ENCODE measurements at regions not wholly inside any gene's neighbourhood (a gene's known extent, or its start where the extent isn't known, plus 50 kb on each side); places are given as distances from the start of the nearest gene placed in this dataset.
"Not testable (repeated sequence)": the region's sequence is repeated elsewhere in the genome, so short reads cannot be mapped to it uniquely, and the experiment has no call there.

GRCh38 chr15:38644353-38644752, 79.7 kb upstream of the RASGRP1 start:
- TF ChIP-seq CTCF (CRISPR knock-in tag; IDR thresholded peaks at IDR 0.05); EP300 (IDR thresholded peaks at IDR 0.05; ENCODE audit: low read depth in 2 of 2, low read length in 2 of 2); EP300 (CRISPR knock-in tag; IDR thresholded peaks at IDR 0.05; ENCODE audit: borderline replicate concordance); RFXANK (CRISPR knock-in tag; IDR thresholded peaks at IDR 0.05); ZNF431 (CRISPR knock-in tag; IDR thresholded peaks at IDR 0.05; ENCODE audit: borderline replicate concordance, low read depth); ZBTB10 (CRISPR knock-in tag; IDR thresholded peaks at IDR 0.05; ENCODE audit: borderline replicate concordance); GLI4 (CRISPR knock-in tag; IDR thresholded peaks at IDR 0.05; ENCODE audit: borderline replicate concordance); RARA (CRISPR knock-in tag; IDR thresholded peaks at IDR 0.05); ZNF407 (CRISPR knock-in tag; IDR thresholded peaks at IDR 0.05; ENCODE audit: not compliant biosample characterization); ZNF709 (CRISPR knock-in tag; IDR thresholded peaks at IDR 0.05); ZNF207 (IDR thresholded peaks at IDR 0.05; ENCODE audit: borderline replicate concordance); PHF21A (CRISPR knock-in tag; IDR thresholded peaks at IDR 0.05); MEIS1 (CRISPR knock-in tag; IDR thresholded peaks at IDR 0.05; ENCODE audit: borderline replicate concordance); ZBTB14 (CRISPR knock-in tag; IDR thresholded peaks at IDR 0.05); E2F1 (CRISPR knock-in tag; IDR thresholded peaks at IDR 0.05): not testable (repeated sequence)
